ENCODE measurements at regions not wholly inside any gene's neighbourhood (a gene's known extent, or its start where the extent isn't known, plus 50 kb on each side); places are given as distances from the start of the nearest gene placed in this dataset.

DNA sequence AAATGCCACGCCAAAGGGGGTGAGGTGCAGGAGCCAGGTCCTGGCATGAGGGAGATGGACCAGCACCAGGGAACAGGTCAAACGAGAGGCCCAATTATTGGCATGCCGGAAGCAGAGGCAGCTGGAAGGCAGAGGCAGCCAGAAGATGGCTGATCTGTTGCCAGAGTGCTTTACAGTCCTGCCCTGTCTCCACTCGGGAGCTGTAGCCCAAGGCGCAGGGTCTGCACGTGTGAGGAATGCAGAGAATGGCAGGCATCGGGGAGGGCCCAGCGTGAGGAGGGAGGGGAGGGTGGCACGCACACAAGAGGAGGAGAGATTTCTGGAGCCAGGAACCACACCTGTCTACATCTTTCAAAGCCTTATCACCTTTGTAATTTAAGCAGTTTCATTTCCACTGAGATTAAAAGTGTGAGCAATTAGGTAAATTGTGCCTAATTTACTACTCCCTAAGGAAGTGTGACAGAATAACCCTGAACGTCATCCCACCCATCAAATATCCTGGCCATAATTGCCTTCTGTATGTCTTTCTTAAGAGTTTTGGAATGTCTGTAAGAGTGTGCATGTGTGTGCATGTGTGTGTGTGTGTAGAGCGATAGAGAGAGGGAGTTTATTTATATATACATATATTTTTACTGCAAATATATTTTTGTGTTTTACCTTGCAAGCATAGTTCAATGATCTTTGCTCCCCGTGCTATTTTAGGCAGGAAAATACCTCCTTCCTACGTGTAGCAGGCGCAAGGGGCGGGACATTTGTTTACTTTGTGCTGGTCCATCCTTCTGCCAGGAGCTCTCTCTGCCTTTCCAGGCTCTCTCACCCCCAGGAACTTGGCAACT is 125.5 kb upstream of the SERBP1 start:
- DNase-seq (ENCODE audit: low spot score), result peak; percentile 48
- ChIA-PET POLR2A (no interaction called here), CTCF (interaction anchor here (1.1 to 3.4 kb wide), 4 partner anchors 23 to 211 kb away, joined by 3 to 13 read pairs (median 4); no protein-coding TSS in a partner anchor)
- no peak overlapping the region for H3K4me3 Mint-ChIP-seq
- no peaks in the 10 kb centered on the region; the same call in 1 of the 2 replicates for H3K27me3 Mint-ChIP-seq (ENCODE audit: low read depth)
- TF ChIP-seq ZNF121 (CRISPR knock-in tag; IDR thresholded peaks at IDR 0.05) (peak; percentile 92), HMGA2 (CRISPR knock-in tag; IDR thresholded peaks at IDR 0.05) (no peak)
- ATAC-seq, result peak; percentile 83
- no peak overlapping the region for H3K27ac Mint-ChIP-seq
- H3K9me3 Mint-ChIP-seq, result no peaks in the 10 kb centered on the region
- no peaks in the 10 kb centered on the region for H3K36me3 Mint-ChIP-seq
- H3K4me1 Mint-ChIP-seq, result peaks cover 3% of the 10 kb centered on the region; the same call in 1 of the 2 replicates

DNA sequence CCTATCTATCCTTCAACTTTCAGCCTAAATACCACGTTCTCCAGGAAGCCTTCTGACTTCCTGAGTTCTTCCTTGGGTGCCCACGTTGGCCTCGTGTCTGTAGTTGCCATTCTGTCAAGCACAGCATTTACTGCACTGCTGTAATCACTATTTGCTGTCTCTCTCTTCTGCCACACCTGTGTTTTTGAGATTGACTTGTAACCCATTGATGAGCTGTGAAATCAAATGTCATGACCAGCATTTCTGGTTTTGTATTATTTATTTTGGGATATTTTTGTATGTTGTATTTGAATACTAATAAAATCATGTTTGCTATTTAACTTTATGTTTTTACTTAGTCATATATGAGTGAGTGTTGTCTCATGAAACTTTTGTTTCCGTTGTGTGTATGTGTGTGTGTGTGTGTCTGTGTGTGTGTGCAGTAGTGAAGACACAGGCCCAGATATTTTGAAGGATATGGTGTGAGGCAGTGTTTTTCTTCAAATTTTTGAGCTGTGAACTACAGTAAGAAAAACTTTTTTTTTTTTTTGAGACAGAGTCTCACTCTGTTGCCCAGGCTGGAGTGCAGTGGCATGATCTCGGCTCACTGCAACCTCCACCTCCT is 126.2 kb upstream of the SERBP1 start:
- CTCF ChIA-PET, result interaction anchor here (1.1 to 3.4 kb wide), 4 partner anchors 21 to 210 kb away, joined by 3 to 13 read pairs (median 4); no protein-coding TSS in a partner anchor
- no peaks in the 10 kb centered on the region; the same call in 1 of the 2 replicates for H3K27me3 Mint-ChIP-seq (ENCODE audit: low read depth)
- H3K36me3 Mint-ChIP-seq, result no peaks in the 10 kb centered on the region
- TF ChIP-seq, protein P1, sequence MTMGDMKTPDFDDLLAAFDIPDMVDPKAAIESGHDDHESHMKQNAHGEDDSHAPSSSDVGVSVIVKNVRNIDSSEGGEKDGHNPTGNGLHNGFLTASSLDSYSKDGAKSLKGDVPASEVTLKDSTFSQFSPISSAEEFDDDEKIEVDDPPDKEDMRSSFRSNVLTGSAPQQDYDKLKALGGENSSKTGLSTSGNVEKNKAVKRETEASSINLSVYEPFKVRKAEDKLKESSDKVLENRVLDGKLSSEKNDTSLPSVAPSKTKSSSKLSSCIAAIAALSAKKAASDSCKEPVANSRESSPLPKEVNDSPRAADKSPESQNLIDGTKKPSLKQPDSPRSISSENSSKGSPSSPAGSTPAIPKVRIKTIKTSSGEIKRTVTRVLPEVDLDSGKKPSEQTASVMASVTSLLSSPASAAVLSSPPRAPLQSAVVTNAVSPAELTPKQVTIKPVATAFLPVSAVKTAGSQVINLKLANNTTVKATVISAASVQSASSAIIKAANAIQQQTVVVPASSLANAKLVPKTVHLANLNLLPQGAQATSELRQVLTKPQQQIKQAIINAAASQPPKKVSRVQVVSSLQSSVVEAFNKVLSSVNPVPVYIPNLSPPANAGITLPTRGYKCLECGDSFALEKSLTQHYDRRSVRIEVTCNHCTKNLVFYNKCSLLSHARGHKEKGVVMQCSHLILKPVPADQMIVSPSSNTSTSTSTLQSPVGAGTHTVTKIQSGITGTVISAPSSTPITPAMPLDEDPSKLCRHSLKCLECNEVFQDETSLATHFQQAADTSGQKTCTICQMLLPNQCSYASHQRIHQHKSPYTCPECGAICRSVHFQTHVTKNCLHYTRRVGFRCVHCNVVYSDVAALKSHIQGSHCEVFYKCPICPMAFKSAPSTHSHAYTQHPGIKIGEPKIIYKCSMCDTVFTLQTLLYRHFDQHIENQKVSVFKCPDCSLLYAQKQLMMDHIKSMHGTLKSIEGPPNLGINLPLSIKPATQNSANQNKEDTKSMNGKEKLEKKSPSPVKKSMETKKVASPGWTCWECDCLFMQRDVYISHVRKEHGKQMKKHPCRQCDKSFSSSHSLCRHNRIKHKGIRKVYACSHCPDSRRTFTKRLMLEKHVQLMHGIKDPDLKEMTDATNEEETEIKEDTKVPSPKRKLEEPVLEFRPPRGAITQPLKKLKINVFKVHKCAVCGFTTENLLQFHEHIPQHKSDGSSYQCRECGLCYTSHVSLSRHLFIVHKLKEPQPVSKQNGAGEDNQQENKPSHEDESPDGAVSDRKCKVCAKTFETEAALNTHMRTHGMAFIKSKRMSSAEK (CRISPR knock-in tag; IDR thresholded peaks at IDR 0.05; ENCODE audit: borderline replicate concordance), result no peak
- H3K4me3 Mint-ChIP-seq, result no peak overlapping the region
- no peak for ATAC-seq
- DNase-seq (ENCODE audit: low spot score), result no peak
- H3K27ac Mint-ChIP-seq, result no peak overlapping the region
- POLR2A ChIA-PET, result interaction anchor here (0.7 kb wide), 1 partner anchor 1024 kb away, joined by 3 read pairs; no protein-coding TSS in a partner anchor
- no peaks in the 10 kb centered on the region for H3K9me3 Mint-ChIP-seq
- H3K4me1 Mint-ChIP-seq, result peaks cover 3% of the 10 kb centered on the region; the same call in 1 of the 2 replicates

DNA sequence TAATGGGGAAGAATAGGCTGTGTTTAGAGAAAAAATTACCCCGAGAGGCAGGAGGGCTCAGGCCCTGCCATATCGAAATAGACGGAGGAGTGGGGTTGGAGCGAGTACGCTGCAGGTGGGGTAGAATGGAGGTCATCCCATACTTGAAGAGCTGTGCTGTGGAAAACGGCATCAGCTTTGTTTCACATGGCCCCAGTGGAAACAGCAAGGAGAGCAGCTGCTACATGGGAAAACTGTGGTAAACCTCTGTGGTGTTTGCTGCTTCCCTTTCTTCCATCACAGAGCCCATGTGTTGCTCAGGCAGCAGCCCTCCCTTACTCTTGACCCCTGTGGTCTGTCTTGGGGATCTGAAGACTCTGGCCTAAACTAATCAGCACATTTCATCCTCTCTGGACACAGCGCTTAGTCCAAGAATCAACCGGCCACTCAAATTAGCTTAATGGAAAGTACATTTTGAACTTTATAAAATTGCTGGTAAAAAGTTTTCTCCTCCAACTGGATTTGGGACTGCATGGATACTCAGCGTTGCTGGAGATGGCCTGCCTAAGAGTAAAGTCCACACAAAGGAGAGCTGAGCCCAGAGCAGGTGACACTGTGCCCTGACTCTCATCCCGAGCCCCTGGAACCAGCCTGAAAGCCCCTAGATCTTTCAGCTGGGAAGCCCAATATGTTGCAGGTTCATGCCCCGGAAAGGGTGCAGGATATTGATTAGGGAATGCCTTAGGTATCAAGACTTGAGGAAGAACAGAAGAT is 127.1 kb upstream of the GADD45A start:
- CTCF ChIA-PET, result interaction anchor here (0.6 to 6.8 kb wide), 10 partner anchors 22 to 213 kb away, joined by 3 to 108 read pairs (median 3); no protein-coding TSS in a partner anchor
- Mint-ChIP-seq H3K4me1 (peaks cover 3% of the 10 kb centered on the region; the same call in 1 of the 2 replicates), H3K27ac (no peak overlapping the region), H3K4me3 (no peak overlapping the region), H3K9me3 (no peaks in the 10 kb centered on the region), H3K27me3 (ENCODE audit: low read depth) (no peaks in the 10 kb centered on the region; the same call in 1 of the 2 replicates), H3K36me3 (no peaks in the 10 kb centered on the region)
- DNase-seq (ENCODE audit: low spot score), result no peak
- POLR2A ChIA-PET, result no interaction called here
- no peak for ATAC-seq
- TF ChIP-seq CTCF (IDR thresholded peaks at IDR 0.05) (no peak), AFF4 (CRISPR knock-in tag; IDR thresholded peaks at IDR 0.05; ENCODE audit: borderline replicate concordance) (no peak), SMAD3 (CRISPR knock-in tag; IDR thresholded peaks at IDR 0.05; ENCODE audit: borderline replicate concordance) (no peak), ESRRA (CRISPR knock-in tag; IDR thresholded peaks at IDR 0.05; ENCODE audit: borderline replicate concordance) (no peak), SOX15 (CRISPR knock-in tag; IDR thresholded peaks at IDR 0.05) (no peak), ZNF317 (CRISPR knock-in tag; IDR thresholded peaks at IDR 0.05; ENCODE audit: borderline replicate concordance, low read depth) (no peak), ETV6 (CRISPR knock-in tag; IDR thresholded peaks at IDR 0.05) (no peak), MYBL2 (CRISPR knock-in tag; IDR thresholded peaks at IDR 0.05) (no peak), ZNF121 (CRISPR knock-in tag; IDR thresholded peaks at IDR 0.05) (no peak)
- TF ChIP-seq, protein P2, sequence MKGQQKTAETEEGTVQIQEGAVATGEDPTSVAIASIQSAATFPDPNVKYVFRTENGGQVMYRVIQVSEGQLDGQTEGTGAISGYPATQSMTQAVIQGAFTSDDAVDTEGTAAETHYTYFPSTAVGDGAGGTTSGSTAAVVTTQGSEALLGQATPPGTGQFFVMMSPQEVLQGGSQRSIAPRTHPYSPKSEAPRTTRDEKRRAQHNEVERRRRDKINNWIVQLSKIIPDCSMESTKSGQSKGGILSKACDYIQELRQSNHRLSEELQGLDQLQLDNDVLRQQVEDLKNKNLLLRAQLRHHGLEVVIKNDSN (CRISPR knock-in tag; IDR thresholded peaks at IDR 0.05), result no peak
- TF ChIP-seq, protein P3, sequence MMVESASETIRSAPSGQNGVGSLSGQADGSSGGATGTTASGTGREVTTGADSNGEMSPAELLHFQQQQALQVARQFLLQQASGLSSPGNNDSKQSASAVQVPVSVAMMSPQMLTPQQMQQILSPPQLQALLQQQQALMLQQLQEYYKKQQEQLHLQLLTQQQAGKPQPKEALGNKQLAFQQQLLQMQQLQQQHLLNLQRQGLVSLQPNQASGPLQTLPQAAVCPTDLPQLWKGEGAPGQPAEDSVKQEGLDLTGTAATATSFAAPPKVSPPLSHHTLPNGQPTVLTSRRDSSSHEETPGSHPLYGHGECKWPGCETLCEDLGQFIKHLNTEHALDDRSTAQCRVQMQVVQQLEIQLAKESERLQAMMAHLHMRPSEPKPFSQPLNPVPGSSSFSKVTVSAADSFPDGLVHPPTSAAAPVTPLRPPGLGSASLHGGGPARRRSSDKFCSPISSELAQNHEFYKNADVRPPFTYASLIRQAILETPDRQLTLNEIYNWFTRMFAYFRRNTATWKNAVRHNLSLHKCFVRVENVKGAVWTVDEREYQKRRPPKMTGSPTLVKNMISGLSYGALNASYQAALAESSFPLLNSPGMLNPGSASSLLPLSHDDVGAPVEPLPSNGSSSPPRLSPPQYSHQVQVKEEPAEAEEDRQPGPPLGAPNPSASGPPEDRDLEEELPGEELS (CRISPR knock-in tag; IDR thresholded peaks at IDR 0.05), result no peak
- TF ChIP-seq, protein P4, sequence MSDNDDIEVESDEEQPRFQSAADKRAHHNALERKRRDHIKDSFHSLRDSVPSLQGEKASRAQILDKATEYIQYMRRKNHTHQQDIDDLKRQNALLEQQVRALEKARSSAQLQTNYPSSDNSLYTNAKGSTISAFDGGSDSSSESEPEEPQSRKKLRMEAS (CRISPR knock-in tag; IDR thresholded peaks at IDR 0.05), result no peak
